ENCODE measurements at regions not wholly inside any gene's neighbourhood (a gene's known extent, or its start where the extent isn't known, plus 50 kb on each side); places are given as distances from the start of the nearest gene placed in this dataset.
"Not testable (repeated sequence)": the region's sequence is repeated elsewhere in the genome, so short reads cannot be mapped to it uniquely, and the experiment has no call there.

- TF ChIP-seq, protein P1, sequence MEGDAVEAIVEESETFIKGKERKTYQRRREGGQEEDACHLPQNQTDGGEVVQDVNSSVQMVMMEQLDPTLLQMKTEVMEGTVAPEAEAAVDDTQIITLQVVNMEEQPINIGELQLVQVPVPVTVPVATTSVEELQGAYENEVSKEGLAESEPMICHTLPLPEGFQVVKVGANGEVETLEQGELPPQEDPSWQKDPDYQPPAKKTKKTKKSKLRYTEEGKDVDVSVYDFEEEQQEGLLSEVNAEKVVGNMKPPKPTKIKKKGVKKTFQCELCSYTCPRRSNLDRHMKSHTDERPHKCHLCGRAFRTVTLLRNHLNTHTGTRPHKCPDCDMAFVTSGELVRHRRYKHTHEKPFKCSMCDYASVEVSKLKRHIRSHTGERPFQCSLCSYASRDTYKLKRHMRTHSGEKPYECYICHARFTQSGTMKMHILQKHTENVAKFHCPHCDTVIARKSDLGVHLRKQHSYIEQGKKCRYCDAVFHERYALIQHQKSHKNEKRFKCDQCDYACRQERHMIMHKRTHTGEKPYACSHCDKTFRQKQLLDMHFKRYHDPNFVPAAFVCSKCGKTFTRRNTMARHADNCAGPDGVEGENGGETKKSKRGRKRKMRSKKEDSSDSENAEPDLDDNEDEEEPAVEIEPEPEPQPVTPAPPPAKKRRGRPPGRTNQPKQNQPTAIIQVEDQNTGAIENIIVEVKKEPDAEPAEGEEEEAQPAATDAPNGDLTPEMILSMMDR (IDR thresholded peaks at IDR 0.05; ENCODE audit: borderline replicate concordance, extremely low read depth, insufficient read depth): no peak
- DNase-seq (peak in 1 of 5 donors; percentile 44), FAIRE-seq (no peak)
- Histone ChIP-seq H3K9me3 (ENCODE audit: control insufficient read depth in 2 of 3, insufficient read depth in 1 of 3, low read length in 3 of 3) (no peaks in the 10 kb centered on the region), H3K4me1 (ENCODE audit: control insufficient read depth in 2 of 3, insufficient read depth in 2 of 3, low read depth in 1 of 3, low read length in 3 of 3) (no peaks in the 10 kb centered on the region), H3K9ac (ENCODE audit: low read length in 3 of 3) (no peak overlapping the region), H3K27me3 (ENCODE audit: control insufficient read depth, insufficient read depth, low read length) (no peaks in the 10 kb centered on the region), H3K27ac (ENCODE audit: low read depth in 2 of 2, low read length in 2 of 2) (no peak overlapping the region), H3K36me3 (ENCODE audit: control insufficient read depth in 2 of 3, insufficient read depth in 3 of 3, low read length in 3 of 3) (no peaks in the 10 kb centered on the region), H3K4me3 (ENCODE audit: low read length in 3 of 3) (no peak overlapping the region)
- intact Hi-C loops (cut with DNase I): no loop called here
Observed at GRCh38 chr10:90289037-90289436, 568.8 kb downstream of the HTR7 start.

DNA sequence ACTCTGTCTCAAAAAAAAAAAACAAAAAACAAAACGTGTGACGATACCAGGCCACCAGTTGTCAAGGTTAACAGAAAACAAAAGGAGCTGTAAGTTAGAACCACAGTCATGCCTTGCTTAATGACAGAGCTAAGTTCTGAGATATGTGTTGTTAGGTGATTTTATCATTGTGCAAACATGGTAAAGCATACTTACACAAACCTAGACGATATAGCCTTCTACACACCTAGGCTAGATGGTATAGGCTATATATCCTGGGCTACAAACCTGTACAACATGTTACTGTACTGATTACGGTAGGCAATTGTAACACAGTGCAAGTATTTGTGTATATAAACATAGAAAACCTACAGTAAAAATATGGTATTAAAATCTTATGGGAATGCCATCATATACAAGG, 564.2 kb downstream of the HTR7 start:
- Histone ChIP-seq H3K9ac (ENCODE audit: low read length in 3 of 3) (no peak overlapping the region), H3K27ac (ENCODE audit: low read depth in 2 of 2, low read length in 2 of 2) (no peak overlapping the region), H3K36me3 (ENCODE audit: control insufficient read depth in 2 of 3, insufficient read depth in 3 of 3, low read length in 3 of 3) (no peaks in the 10 kb centered on the region), H3K4me3 (ENCODE audit: low read length in 3 of 3) (no peak overlapping the region), H3K4me1 (ENCODE audit: control insufficient read depth in 2 of 3, insufficient read depth in 2 of 3, low read depth in 1 of 3, low read length in 3 of 3) (no peaks in the 10 kb centered on the region), H3K9me3 (ENCODE audit: control insufficient read depth in 2 of 3, insufficient read depth in 1 of 3, low read length in 3 of 3) (no peaks in the 10 kb centered on the region), H3K27me3 (ENCODE audit: control insufficient read depth, insufficient read depth, low read length) (no peaks in the 10 kb centered on the region)
- TF ChIP-seq, protein P1 (IDR thresholded peaks at IDR 0.05; ENCODE audit: borderline replicate concordance, extremely low read depth, insufficient read depth): no peak
- intact Hi-C loops (cut with DNase I): no loop called here
- DNase-seq (no peak), FAIRE-seq (no peak)

- H3K27ac ChIP-seq (ENCODE audit: low read depth in 2 of 2, low read length in 2 of 2); H3K9ac ChIP-seq (ENCODE audit: low read length in 3 of 3); H3K27me3 ChIP-seq (ENCODE audit: control insufficient read depth, insufficient read depth, low read length); H3K4me3 ChIP-seq (ENCODE audit: low read length in 3 of 3); FAIRE-seq; H3K36me3 ChIP-seq (ENCODE audit: control insufficient read depth in 2 of 3, insufficient read depth in 3 of 3, low read length in 3 of 3); H3K4me1 ChIP-seq (ENCODE audit: control insufficient read depth in 2 of 3, insufficient read depth in 2 of 3, low read depth in 1 of 3, low read length in 3 of 3); H3K9me3 ChIP-seq (ENCODE audit: control insufficient read depth in 2 of 3, insufficient read depth in 1 of 3, low read length in 3 of 3); intact Hi-C loops (cut with DNase I); DNase-seq: not testable (repeated sequence)
Observed at GRCh38 chr10:90294821-90295540, 562.9 kb downstream of the HTR7 start.

- H3K36me3 ChIP-seq (ENCODE audit: control insufficient read depth in 2 of 3, insufficient read depth in 3 of 3, low read length in 3 of 3); DNase-seq; H3K4me3 ChIP-seq (ENCODE audit: low read length in 3 of 3); H3K9ac ChIP-seq (ENCODE audit: low read length in 3 of 3); H3K9me3 ChIP-seq (ENCODE audit: control insufficient read depth in 2 of 3, insufficient read depth in 1 of 3, low read length in 3 of 3); H3K27me3 ChIP-seq (ENCODE audit: control insufficient read depth, insufficient read depth, low read length); FAIRE-seq; H3K27ac ChIP-seq (ENCODE audit: low read depth in 2 of 2, low read length in 2 of 2); intact Hi-C loops (cut with DNase I); H3K4me1 ChIP-seq (ENCODE audit: control insufficient read depth in 2 of 3, insufficient read depth in 2 of 3, low read depth in 1 of 3, low read length in 3 of 3): not testable (repeated sequence)
Observed at GRCh38 chr10:90302031-90302430, 555.8 kb downstream of the HTR7 start.

Data from kidney (tissue), 13 donors.